ENCODE measurements at regions not wholly inside any gene's neighbourhood (a gene's known extent, or its start where the extent isn't known, plus 50 kb on each side); places are given as distances from the start of the nearest gene placed in this dataset.

GRCh38 chr15:77553695-77554094 lies 79.0 kb downstream of the LINGO1 start:
- TF ChIP-seq EP300 (IDR thresholded peaks at IDR 0.05) (no peak), POLR2A (IDR thresholded peaks at IDR 0.05) (no peak), CTCF (IDR thresholded peaks at IDR 0.05) (no peak)
- no peak overlapping the region for H3K27ac ChIP-seq
- H3K27me3 ChIP-seq, result no peaks in the 10 kb centered on the region
- H3K36me3 ChIP-seq, result no peaks in the 10 kb centered on the region
- DNase-seq (ENCODE audit: low spot score in 2 of 2), result no peak
- H3K4me1 ChIP-seq, result no peaks in the 10 kb centered on the region
- WGBS, 2 donors, result 80 to 86% methylated on average over 6 of the region's 6 CpGs
- H3K9me3 ChIP-seq, result no peaks in the 10 kb centered on the region
- no peak overlapping the region for H3K4me3 ChIP-seq

- Histone ChIP-seq H3K4me1 (no peaks in the 10 kb centered on the region), H3K9me3 (no peaks in the 10 kb centered on the region), H3K4me3 (no peak overlapping the region), H3K36me3 (no peaks in the 10 kb centered on the region), H3K27ac (no peak overlapping the region), H3K27me3 (no peaks in the 10 kb centered on the region)
- DNase-seq (ENCODE audit: low spot score in 2 of 2), result no peak
- 80 to 91% methylated on average over 3 of the region's 3 CpGs for WGBS, 2 donors
- TF ChIP-seq EP300 (IDR thresholded peaks at IDR 0.05) (no peak), POLR2A (IDR thresholded peaks at IDR 0.05) (no peak), CTCF (IDR thresholded peaks at IDR 0.05) (no peak)
Measured at GRCh38 chr15:77553257-77553656, 79.5 kb downstream of the LINGO1 start.

- Histone ChIP-seq H3K9me3 (no peaks in the 10 kb centered on the region), H3K27me3 (no peaks in the 10 kb centered on the region), H3K4me1 (no peaks in the 10 kb centered on the region), H3K36me3 (no peaks in the 10 kb centered on the region), H3K27ac (no peak overlapping the region), H3K4me3 (no peak overlapping the region)
- DNase-seq (ENCODE audit: low spot score in 2 of 2), result no peak
- WGBS, 2 donors, result 90% methylated on average over 4 of the region's 4 CpGs; no CpG with 5 or more reads in 1 of the 2 donors
- TF ChIP-seq POLR2A (IDR thresholded peaks at IDR 0.05), result no peak
- no peak for TF ChIP-seq EP300 (IDR thresholded peaks at IDR 0.05)
- TF ChIP-seq CTCF (IDR thresholded peaks at IDR 0.05), result no peak
Measured at GRCh38 chr15:77552066-77552465, 80.6 kb downstream of the LINGO1 start.

- H3K9me3 ChIP-seq, result no peaks in the 10 kb centered on the region
- H3K4me1 ChIP-seq, result no peaks in the 10 kb centered on the region
- H3K36me3 ChIP-seq, result no peaks in the 10 kb centered on the region
- WGBS, 2 donors, result 77 to 83% methylated on average over 7 to 12 of the region's 13 CpGs
- no peak overlapping the region for H3K27ac ChIP-seq
- no peak overlapping the region for H3K4me3 ChIP-seq
- no peaks in the 10 kb centered on the region for H3K27me3 ChIP-seq
- TF ChIP-seq POLR2A (IDR thresholded peaks at IDR 0.05) (no peak), CTCF (IDR thresholded peaks at IDR 0.05) (no peak), EP300 (IDR thresholded peaks at IDR 0.05) (no peak)
- no peak for DNase-seq (ENCODE audit: low spot score in 2 of 2)
Measured at GRCh38 chr15:77550301-77551251, 82.1 kb downstream of the LINGO1 start.

- no peaks in the 10 kb centered on the region for H3K27me3 ChIP-seq
- no peak overlapping the region for H3K27ac ChIP-seq
- DNase-seq (ENCODE audit: low spot score in 2 of 2), result no peak
- no peaks in the 10 kb centered on the region for H3K9me3 ChIP-seq
- no peaks in the 10 kb centered on the region for H3K4me1 ChIP-seq
- H3K36me3 ChIP-seq, result no peaks in the 10 kb centered on the region
- TF ChIP-seq EP300 (IDR thresholded peaks at IDR 0.05) (no peak), POLR2A (IDR thresholded peaks at IDR 0.05) (no peak), CTCF (IDR thresholded peaks at IDR 0.05) (no peak)
- WGBS, 2 donors, result 86 to 93% methylated on average over 4 to 5 of the region's 5 CpGs
- no peak overlapping the region for H3K4me3 ChIP-seq
Measured at GRCh38 chr15:77549576-77550288, 83.0 kb downstream of the LINGO1 start.

Data from tibial nerve (tissue), 4 donors.